H4 (cell line): ENCODE measurements at regions not wholly inside any gene's neighbourhood (a gene's known extent, or its start where the extent isn't known, plus 50 kb on each side); places are given as distances from the start of the nearest gene placed in this dataset.
A peak's percentile ranks its signal among the peaks of the same experiment; 100 is the strongest.

Experiments
- DNase-seq: peaks from one replicate; pipeline ENCODE4 v3.0.0-alpha.2; 2015; ENCODE audit warnings: low spot score

DNA sequence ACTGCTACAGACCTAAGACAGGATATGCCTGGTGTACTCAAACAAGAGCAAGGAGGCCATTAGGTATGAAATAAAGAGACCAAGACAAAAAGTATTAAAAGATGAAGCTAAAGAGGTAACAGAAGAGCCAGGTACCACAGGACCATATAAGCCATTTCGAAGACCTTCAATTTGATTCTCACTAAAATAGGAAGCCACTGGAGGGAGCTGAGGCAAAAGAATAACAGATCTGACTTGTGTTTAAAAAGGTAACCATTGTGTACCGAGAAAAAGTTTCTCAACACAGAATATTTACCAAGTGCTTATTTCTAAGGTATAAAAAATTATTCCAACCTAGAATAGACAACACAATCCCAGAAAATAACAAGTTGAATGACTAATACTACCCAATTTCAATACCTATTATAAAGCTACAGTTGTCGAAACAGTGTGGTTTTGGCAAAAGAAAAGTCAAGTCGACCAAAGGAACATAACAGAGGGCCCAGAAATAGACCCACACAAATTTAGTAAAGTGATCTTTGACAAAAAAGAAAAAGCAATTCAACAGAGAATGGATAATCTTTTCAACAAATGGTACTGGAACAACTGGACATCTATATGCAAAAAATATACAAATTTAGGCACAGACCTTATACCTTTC is 125.3 kb upstream of the DST start:
- DNase-seq = no peak

DNA sequence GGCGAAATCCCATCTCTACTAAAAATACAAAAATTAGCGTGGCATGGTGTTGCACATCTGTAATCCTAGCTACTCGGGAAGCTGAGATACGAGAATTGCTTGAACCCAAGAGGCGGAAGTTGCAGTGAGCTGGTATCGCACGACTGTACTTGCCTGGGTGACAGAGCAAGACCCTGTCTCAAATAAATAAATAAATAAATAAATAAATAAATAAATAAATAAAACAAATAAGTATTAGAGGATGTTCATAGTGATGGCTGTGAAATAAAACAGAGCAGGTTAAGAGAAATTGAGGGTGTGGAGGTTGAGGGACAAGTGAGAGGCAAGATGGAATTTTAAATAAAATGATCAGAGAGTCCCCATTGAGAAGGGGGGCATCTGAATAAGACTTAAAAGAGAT is 124.7 kb upstream of the DST start:
- no peak for DNase-seq

DNA sequence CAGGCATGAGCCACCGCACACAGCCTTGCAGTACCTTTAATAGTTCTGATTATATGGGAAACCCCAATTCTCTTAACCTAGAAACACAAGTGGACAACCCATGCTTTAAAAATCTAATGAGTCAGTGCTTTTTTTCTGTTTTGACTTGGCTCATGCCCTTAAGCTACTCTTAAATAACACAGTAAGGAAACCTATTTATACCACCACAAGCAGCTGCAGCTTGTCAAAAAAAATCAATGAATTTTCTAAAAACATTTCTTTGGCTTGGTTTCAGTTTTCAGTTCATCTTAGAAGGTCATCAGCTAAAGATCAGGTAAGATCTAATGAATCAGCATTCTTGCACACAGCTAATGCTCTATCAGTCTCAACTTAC is 124.1 kb upstream of the DST start:
- DNase-seq = peak; percentile 33

- DNase-seq = no peak
Measured at GRCh38 chr6:56766139-56766805, 123.6 kb upstream of the DST start.

DNA sequence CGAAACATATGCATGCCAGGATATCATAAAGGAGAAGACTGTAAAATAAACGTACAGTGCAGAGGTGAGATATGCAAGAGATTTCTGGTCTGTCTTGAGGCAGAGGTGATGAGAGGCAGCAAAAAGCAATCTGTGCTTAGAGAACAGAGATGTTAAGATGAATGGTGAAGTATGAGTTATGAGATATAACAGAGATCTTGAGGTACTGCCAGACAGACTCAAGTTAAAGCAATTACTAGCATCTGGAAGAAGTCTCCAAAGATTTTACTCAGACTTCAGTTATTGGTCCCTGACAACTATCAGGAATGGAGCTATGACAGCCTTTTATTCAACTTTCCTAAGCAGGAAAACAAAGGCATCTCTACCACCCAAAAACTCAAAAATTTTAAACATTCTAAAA is 122.8 kb upstream of the DST start:
- no peak for DNase-seq

GRCh38 chr6:56764081-56764566 is 121.4 kb upstream of the DST start:
- peak; percentile 47 for DNase-seq

DNA sequence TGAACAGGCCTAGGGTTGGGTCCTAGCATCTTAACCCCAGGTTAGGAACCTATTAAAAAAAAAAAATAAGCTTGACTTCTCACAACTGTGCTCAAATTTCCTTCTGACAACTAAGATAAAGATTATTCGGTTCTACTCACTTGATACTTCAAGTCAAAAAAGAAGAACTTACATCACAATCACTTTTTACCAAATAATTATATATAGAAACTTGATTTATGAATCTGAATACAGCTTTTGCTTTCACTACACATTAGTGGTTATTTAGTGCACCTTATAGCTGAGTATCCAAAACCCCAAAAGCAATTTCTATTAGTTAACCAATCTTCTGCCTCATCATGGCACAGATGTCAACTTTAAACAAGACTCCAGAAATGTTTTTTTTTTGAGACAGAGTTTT is 119.0 kb upstream of the DST start:
- no peak for DNase-seq

DNA sequence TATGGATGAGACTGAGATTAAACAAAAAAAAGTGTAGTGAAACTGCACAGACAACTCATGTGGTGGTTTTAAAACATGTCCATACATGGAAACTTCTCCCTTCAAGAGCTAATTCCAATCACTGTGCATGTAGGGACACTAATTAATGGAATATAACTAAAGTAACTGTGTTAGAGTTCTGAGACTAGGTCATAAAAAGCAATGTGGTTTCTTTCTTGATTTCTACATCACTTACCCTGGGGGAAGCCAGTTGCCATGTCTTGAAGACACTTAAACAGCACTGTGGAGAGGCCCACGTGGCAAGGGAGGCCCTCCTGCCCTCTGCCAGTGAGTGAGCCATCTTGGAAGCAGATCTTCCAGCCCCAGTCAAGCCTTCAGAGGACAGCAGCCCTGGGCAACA is 118.2 kb upstream of the DST start:
- DNase-seq = no peak

DNA sequence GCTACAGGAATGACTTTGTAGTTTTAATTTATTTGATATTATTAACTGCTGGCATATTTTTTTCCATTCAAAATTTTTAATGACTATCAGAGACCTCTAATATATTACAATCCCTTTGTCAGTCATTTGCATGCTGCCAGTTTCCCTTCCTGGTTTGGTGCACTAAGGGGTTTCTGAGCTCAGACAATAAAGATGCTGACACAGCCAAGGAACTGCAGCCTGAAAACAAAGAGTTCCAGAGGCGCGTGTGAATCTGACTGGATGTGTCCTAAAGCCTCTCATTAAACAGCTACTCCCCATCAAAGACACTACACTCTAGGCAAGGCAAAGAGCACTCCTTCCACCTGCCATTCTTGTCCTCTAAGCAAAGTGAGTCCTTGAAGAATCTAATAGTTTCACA is 116.8 kb upstream of the DST start:
- DNase-seq = no peak

- no peak for DNase-seq
Measured at GRCh38 chr6:56758553-56758952, 115.9 kb upstream of the DST start.

DNA sequence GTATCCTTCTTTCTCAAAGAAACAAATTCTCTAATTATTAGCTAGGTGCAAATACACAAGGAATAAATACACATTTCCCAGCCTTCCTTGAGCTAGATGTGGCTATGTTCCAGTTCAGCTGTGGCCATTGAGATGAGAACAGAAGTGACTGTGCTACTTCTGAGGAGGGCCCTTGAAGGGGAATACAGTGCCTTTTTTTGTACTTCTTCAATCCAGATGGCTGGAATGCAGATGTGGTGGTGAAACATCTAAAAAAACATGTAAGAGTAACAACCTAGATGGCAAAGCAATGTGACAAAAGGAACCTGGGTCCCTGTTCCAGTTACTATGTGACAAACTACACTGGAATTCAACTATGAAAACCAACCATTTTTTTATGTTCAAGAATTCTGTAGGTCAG is 115.4 kb upstream of the DST start:
- no peak for DNase-seq

DNA sequence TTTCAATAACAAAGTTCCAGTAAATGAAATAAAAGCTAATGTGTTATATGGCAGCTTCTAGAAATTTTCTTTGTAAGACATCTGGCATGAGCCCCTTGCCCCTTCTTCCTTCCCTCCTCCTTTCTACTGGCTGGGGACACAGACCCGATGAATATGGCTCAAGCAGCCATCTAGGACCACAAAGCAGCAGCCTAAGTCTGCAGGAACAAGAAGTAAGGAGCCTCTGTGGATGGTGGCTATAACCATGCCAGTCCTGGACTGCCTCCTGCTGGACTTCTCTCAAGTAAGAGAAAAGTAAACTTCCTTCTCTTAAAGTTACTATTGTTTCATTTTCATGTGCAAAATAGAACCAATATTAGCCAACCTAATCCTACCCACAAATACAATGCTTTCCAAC is 114.9 kb upstream of the DST start:
- DNase-seq = peak; percentile 68

GRCh38 chr6:56756791-56757587 is 114.3 kb upstream of the DST start:
- no peak for DNase-seq

DNA sequence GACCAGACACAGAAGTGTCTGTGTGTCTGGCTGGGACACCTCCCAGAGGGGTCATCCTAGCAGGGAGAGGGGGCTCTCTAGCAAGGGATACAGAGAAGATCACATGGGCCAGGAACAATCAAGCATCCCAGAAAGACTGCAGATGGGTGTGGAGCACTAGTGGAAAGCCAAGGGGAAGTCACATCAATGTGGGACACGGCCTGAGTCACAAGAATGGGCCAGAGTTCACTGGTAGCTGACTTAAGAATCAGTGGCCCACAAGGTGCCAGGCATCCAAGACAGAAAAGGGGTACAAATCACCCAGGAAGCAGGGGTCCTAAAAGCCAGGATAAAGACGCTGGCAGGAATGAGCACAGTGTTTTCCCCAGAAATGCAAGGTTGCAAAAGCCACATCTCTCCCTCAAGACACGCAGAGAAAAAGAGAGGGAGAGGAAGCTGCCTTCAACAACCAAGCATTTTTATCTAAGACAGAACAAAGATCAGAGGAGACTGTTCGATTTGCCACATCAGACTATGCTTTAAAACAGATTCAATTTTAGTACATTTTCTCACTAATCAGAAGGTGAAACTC is 113.6 kb upstream of the DST start:
- DNase-seq = no peak

GRCh38 chr6:56755040-56755439 is 112.4 kb upstream of the DST start:
- no peak for DNase-seq

DNA sequence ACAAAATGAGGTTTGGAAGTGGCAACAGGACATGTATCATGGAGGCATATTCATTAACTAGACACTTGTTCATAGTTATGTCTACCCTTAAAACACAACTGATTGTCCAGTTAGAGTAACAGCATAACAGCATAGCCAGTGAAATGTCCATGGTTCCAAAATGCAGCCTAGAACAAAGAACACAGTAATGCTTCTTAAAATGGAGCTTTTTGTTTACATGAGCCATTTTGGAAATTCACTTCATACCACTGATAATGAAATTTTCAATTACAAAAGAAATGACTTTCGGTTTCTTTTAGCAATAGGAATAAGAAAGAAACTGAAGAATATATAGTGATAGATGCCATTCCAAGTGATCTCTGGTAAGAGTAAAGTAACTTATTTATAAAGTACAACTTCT is 111.1 kb upstream of the DST start:
- no peak for DNase-seq

- peak; percentile 42 for DNase-seq
Measured at GRCh38 chr6:56752534-56752933, 109.8 kb upstream of the DST start.

DNA sequence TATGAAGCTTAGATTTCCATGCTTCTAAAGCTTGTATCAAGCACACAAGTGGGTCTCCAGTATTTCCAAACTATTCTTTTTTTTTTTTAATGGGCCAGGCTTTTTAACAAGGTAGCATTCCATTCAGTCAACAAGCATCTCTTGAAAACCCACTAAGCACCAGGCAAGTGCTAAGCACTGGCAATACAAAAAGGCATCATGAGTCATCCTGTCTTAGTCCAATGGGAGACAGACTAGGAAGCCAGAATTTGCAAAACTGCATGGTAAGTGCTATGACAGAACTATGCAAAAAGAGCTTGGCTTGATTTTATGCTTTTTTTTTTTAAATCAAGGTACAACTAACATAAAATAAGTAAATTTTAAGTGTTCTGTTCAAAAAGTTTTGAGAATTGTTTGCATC is 109.3 kb upstream of the DST start:
- DNase-seq = peak; percentile 72

- no peak for DNase-seq
Measured at GRCh38 chr6:56751604-56752003, 108.9 kb upstream of the DST start.

GRCh38 chr6:56750686-56751085 is 108.0 kb upstream of the DST start:
- no peak for DNase-seq

- peak; percentile 79 for DNase-seq
Measured at GRCh38 chr6:56749632-56750151, 107.0 kb upstream of the DST start.

DNA sequence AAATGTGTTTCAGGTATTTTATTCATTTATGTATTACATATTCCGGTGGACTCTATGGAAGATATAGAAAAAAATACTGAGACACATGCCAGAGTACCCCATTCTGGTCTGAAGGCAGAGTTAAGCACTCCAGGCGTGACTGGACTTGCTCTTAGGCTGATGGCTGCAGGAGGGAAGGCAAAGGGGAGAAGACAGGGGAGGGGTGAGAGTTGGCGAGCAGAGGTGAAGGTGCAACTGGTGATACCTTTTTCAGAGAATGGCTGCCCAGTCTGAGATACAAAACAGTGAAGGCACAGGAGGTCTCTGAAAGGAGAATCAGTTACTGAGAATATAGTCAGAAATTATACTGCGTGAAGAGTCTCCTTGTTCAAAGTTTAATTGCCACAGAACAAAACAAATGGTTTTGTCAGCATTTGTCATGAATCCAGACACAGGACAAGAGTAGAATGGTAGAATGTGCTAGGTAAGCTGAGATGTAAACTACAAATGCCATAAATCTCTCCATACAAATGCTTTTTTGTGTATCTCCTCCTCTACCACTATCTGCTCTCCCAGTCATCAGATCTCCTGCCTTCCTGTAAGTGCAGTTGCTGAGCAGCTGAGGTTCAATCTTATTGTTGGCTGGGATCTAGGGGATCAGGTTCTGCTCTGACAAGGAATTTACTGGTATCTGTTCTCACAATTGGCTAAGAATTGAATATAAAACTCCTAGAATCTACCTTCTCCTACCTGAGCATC is 104.2 kb upstream of the DST start:
- DNase-seq = no peak
